DND-41 (cell line): ENCODE measurements at regions not wholly inside any gene's neighbourhood (a gene's known extent, or its start where the extent isn't known, plus 50 kb on each side); places are given as distances from the start of the nearest gene placed in this dataset.

Source experiments
- EZH2 ChIP-seq: IDR thresholded peaks from 3 replicates; pipeline ENCODE4 v1.6.1; 2012; ENCODE audit warnings: borderline replicate concordance, low read depth, mild to moderate bottlenecking, moderate library complexity, low read length, inconsistent platforms; ENCODE audit not compliant: severe bottlenecking
- TF ChIP-seq, protein P1 (sequence below): IDR thresholded peaks from 2 replicates; pipeline ENCODE4 v1.5.1; 2012; ENCODE audit warnings: borderline replicate concordance, low read length, moderate library complexity, mild to moderate bottlenecking; ENCODE audit not compliant: poor library complexity, severe bottlenecking; ENCODE audit errors: extremely low read depth

- TF ChIP-seq, protein P1, sequence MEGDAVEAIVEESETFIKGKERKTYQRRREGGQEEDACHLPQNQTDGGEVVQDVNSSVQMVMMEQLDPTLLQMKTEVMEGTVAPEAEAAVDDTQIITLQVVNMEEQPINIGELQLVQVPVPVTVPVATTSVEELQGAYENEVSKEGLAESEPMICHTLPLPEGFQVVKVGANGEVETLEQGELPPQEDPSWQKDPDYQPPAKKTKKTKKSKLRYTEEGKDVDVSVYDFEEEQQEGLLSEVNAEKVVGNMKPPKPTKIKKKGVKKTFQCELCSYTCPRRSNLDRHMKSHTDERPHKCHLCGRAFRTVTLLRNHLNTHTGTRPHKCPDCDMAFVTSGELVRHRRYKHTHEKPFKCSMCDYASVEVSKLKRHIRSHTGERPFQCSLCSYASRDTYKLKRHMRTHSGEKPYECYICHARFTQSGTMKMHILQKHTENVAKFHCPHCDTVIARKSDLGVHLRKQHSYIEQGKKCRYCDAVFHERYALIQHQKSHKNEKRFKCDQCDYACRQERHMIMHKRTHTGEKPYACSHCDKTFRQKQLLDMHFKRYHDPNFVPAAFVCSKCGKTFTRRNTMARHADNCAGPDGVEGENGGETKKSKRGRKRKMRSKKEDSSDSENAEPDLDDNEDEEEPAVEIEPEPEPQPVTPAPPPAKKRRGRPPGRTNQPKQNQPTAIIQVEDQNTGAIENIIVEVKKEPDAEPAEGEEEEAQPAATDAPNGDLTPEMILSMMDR, result no peak
- no peak for TF ChIP-seq EZH2
Measured at GRCh38 chr7:142356166-142356565, 98.3 kb upstream of the PRSS58 start.
